ENCODE measurements at regions not wholly inside any gene's neighbourhood (a gene's known extent, or its start where the extent isn't known, plus 50 kb on each side); places are given as distances from the start of the nearest gene placed in this dataset.

- DNase-seq (ENCODE audit: low spot score): no peak
Measured at GRCh38 chr15:97806766-97807165, 153.7 kb upstream of the ARRDC4 start.

DNA sequence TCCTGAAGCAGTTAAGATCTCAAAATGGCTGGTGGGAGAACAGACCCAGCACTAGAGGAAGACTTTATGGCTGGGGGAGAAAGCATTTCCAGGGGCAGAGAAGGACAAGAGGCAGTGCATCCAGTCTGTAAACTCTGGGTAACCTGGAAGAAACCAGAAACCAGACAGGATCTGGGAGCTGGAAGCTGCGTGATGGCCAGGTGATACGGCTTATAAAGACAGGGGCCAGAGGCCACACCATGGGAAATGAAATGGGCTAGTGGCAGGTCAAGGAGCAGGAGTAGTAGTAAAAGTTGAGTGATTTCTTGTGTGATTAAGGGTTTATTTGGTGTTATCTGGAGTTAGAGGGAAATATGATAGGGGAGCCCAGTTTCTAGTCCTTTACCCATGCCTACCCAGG lies 144.7 kb upstream of the ARRDC4 start:
- DNase-seq (ENCODE audit: low spot score): no peak

GRCh38 chr15:97817276-97817890 lies 143.1 kb upstream of the ARRDC4 start:
- peak; percentile 60 for DNase-seq (ENCODE audit: low spot score)

DNA sequence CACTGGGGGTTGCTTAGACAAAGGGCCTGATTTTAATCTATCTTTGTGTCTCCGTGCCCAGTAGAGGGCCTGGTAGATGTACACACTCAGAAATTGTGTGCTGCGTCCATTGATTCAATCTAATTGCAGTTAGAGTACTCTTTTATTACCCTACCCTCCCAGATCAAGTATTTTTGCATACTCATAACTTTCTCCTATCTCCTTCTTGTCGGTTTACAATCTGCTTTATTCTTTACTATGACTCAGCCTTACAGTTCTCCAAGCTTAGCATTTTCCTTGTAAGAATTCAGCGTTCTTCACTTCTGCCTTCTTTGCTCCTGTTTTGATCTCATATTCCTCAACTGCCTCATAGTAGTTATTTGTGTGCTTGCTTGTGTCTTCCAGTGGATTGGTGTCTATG lies 124.5 kb upstream of the ARRDC4 start:
- DNase-seq (ENCODE audit: low spot score): no peak

GRCh38 chr15:97837896-97838295 lies 122.6 kb upstream of the ARRDC4 start:
- no peak for DNase-seq (ENCODE audit: low spot score)

- DNase-seq (ENCODE audit: low spot score): no peak
Measured at GRCh38 chr15:97838606-97839210, 121.8 kb upstream of the ARRDC4 start.

DNA sequence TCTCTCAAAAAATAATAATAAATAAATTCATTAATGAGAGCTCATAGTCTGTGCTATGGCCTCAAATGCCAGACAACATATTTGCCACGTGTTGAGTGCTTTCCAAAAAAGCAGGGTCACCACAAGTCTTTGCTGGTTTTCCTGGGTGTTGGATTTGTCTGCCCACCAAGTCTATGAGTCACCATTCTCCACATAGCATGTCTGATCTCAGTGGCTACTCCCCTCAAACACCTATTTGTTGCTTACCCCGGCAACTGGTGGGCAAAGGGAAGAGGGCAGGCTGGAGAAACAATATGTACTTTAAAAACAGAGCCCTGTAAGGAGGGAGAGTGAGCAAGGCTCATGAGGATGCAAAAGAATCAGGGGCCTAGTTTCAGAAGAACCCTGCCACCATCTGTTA lies 120.0 kb upstream of the ARRDC4 start:
- DNase-seq (ENCODE audit: low spot score): peak; percentile 11

DNA sequence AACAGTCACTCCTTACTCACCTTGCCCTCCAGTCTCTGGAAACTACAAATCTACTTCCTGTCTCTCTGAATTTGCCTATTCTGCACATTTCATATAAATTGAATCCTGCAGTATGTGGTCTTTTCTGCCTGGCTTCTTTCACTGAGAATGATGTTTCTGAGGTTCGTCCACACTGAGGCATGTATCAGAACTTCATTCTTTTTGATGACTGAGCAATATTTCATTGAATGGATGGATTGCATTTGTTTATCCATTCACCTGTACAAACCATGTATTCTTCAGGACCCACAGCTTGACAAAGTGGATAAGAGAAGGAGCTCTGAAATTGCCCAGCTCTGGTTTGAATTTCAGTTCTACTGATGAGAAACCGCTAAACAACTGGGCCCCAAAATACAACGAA lies 118.9 kb upstream of the ARRDC4 start:
- DNase-seq (ENCODE audit: low spot score): no peak

DNA sequence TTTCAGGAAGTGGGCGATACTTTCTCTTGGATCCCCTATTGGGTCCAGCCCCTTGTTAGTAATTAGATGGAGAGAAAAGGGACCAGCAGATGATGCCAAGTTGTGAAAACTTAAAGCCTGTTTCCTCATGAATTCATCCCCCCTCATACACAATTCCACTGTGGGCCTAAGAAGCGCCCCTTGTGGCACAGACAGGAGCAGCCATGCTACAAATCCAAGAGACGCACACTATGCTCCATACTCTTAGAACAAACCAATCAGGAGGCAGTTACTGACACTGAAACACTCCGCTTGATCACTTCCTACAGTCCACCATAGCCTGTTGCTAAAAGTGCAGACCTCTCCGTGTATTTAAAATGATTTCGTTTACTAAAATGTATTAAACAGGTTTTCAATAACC lies 111.3 kb upstream of the ARRDC4 start:
- no peak for DNase-seq (ENCODE audit: low spot score)

DNA sequence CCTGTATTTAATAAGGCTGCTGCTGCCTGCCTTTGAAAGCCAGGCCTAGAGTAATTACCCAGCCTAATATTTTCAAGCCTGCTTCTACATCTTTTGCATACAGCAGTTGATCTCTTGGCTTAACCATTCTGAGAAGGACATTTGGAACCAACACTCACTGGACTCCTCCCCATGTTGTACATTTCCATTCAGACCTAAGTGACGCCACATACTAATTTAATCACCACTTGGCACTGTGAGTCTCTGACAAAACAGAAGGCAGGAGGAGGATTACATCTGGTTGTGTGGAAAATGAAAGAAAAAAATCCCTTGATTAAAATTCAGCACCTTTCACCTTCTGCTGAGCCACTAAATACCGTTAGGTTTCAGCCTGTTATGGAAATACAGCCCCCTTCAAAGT lies 102.2 kb upstream of the ARRDC4 start:
- no peak for DNase-seq (ENCODE audit: low spot score)

GRCh38 chr15:97861529-97862260 lies 98.8 kb upstream of the ARRDC4 start:
- no peak for DNase-seq (ENCODE audit: low spot score)

- peak; percentile 32 for DNase-seq (ENCODE audit: low spot score)
Measured at GRCh38 chr15:97866959-97867358, 93.5 kb upstream of the ARRDC4 start.

GRCh38 chr15:97867870-97868269 lies 92.6 kb upstream of the ARRDC4 start:
- DNase-seq (ENCODE audit: low spot score): peak; percentile 86

- DNase-seq (ENCODE audit: low spot score): no peak
Measured at GRCh38 chr15:97868981-97869380, 91.5 kb upstream of the ARRDC4 start.

DNA sequence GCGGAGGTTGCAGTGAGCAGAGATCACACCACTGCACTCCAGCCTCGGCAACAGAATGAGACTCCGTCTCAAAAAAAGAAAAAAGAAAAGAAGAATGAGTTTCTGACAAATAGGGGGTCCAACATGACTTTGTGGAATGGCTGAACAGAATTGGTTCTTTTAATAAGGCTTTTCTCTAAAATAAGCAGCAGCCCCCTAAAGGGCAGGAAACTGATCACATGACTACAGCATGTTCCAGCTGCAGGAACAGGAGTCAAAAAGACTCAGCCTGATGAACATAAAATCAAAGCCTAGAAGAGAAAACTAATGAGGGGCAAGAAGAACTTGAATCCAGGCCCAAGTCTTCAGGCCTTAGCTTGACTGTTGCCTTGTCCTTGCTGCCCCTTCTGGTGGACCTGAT lies 89.7 kb upstream of the ARRDC4 start:
- no peak for DNase-seq (ENCODE audit: low spot score)

- DNase-seq (ENCODE audit: low spot score): no peak
Measured at GRCh38 chr15:97874139-97874538, 86.4 kb upstream of the ARRDC4 start.

DNA sequence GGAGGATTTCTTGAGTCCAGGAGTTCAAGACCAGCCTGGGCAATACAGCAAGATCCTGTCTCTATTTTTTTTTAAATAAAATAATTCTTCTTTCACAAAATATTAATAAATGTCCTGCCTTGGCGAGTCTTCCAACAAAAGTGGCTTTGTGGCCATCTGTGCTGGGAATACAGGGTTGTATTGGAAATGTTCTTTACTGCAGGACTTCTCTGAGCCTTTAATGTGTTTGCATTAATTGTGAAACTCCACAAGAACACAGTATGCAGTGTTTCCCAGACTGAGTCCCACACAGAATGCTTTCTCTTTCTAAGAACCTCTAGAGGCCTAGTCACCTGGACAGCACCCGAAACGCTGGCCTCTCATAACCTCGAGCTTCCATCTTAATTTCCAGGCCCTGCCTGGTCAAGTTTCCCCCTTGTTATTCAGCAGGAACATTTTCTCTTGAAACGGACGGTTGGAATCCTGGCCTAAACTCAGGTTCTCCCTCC lies 85.4 kb upstream of the ARRDC4 start:
- no peak for DNase-seq (ENCODE audit: low spot score)

- DNase-seq (ENCODE audit: low spot score): no peak
Measured at GRCh38 chr15:97875513-97876280, 84.8 kb upstream of the ARRDC4 start.

- DNase-seq (ENCODE audit: low spot score): no peak
Measured at GRCh38 chr15:97876281-97876675, 84.2 kb upstream of the ARRDC4 start.

- DNase-seq (ENCODE audit: low spot score): peak; percentile 83
Measured at GRCh38 chr15:97881346-97881965, 79.0 kb upstream of the ARRDC4 start.

- DNase-seq (ENCODE audit: low spot score): no peak
Measured at GRCh38 chr15:97884513-97885131, 75.9 kb upstream of the ARRDC4 start.

DNA sequence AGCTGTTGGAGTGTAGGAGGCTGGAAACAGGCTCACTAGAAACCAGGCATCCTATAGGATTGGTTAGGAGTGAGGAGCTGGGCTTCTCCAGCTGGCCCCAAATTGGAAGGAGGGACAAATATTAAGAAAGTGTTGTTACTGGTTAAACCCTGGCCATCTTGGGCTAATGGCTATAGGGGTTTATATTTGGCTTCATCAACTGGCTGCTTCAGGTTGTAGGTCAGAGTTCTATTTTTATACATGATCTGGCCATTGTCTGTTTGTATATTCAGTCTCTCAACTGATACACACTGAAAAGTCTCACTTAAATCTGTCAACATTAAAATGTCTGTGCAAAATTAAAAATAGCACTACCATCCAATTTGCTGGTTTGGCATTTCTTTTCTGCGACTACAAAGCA lies 70.2 kb upstream of the ARRDC4 start:
- DNase-seq (ENCODE audit: low spot score): no peak

All from SW480 (cell line).